HEK293T (cell line): ENCODE measurements at regions not wholly inside any gene's neighbourhood (a gene's known extent, or its start where the extent isn't known, plus 50 kb on each side); places are given as distances from the start of the nearest gene placed in this dataset.
"Not testable (repeated sequence)": the region's sequence is repeated elsewhere in the genome, so short reads cannot be mapped to it uniquely, and the experiment has no call there.

Source experiments
- ARNT ChIP-seq: fragments of 450-650 bp; IDR thresholded peaks from 2 replicates; pipeline ENCODE4 v1.6.1; 2017; ENCODE audit warnings: mild to moderate bottlenecking
- BHLHE40 ChIP-seq: fragments of 450-650 bp; IDR thresholded peaks from 2 replicates; pipeline ENCODE4 v1.6.1; 2016; ENCODE audit warnings: mild to moderate bottlenecking, moderate library complexity, borderline replicate concordance
- CTBP1 ChIP-seq: fragments of 450-650 bp; IDR thresholded peaks from 2 replicates; pipeline ENCODE4 v1.6.1; 2016; ENCODE audit warnings: borderline replicate concordance
- FOXK2 ChIP-seq: fragments of 450-650 bp; IDR thresholded peaks from 2 replicates; pipeline ENCODE4 v1.6.1; 2016; ENCODE audit warnings: mild to moderate bottlenecking
- FOXM1 ChIP-seq: fragments of 450-650 bp; IDR thresholded peaks from 2 replicates; pipeline ENCODE4 v1.6.1; 2017; ENCODE audit warnings: mild to moderate bottlenecking, borderline replicate concordance
- L3MBTL2 ChIP-seq: fragments of 450-650 bp; conservative IDR thresholded peaks from 2 replicates; pipeline ENCODE4 v1.6.1; 2016; ENCODE audit warnings: mild to moderate bottlenecking
- SUZ12 ChIP-seq: fragments of 450-650 bp; IDR thresholded peaks from 2 replicates; pipeline ENCODE4 v1.6.1; 2016; ENCODE audit warnings: mild to moderate bottlenecking
- ZNF384 ChIP-seq: fragments of 450-650 bp; IDR thresholded peaks from 2 replicates; pipeline ENCODE4 v1.6.1; 2016
- TF ChIP-seq, protein P1 (sequence below): fragments of 450-650 bp; IDR thresholded peaks from 2 replicates; pipeline ENCODE4 v1.6.1; 2016

DNA sequence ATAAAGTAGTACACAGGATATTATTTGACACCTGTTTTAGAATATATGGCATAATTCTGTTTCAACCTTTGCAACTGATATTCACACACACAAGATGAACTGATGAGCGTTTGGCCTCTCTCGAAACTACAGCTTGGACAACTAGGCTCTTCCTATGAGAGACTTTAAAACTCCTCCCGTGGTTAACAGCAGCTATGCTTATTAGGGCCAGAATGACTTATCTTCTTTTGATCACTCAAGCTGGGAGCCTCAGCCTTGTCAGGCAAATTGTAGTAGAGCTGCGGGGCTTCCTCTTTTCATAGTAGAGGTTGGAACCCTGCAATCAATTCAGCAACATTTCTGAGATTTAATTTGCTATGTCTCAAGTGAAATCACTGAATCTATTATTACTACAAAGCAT, 381.3 kb upstream of the ANKRD20A1 start:
- TF ChIP-seq BHLHE40, ZNF384, FOXM1, SUZ12, CTBP1, FOXK2, L3MBTL2, ARNT: not testable (repeated sequence)
- TF ChIP-seq, protein P1, sequence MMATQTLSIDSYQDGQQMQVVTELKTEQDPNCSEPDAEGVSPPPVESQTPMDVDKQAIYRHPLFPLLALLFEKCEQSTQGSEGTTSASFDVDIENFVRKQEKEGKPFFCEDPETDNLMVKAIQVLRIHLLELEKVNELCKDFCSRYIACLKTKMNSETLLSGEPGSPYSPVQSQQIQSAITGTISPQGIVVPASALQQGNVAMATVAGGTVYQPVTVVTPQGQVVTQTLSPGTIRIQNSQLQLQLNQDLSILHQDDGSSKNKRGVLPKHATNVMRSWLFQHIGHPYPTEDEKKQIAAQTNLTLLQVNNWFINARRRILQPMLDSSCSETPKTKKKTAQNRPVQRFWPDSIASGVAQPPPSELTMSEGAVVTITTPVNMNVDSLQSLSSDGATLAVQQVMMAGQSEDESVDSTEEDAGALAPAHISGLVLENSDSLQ = not testable (repeated sequence)
